GM18517 (cell line): ENCODE measurements at regions not wholly inside any gene's neighbourhood (a gene's known extent, or its start where the extent isn't known, plus 50 kb on each side); places are given as distances from the start of the nearest gene placed in this dataset.

Source experiments
- ATAC-seq: cut with Tn5 transposase; IDR thresholded peaks from one replicate; pipeline ENCODE4 v1.9.1; 2021; ENCODE audit warnings: mild to moderate bottlenecking, moderate library complexity; ENCODE audit not compliant: unreplicated experiment

- no peak for ATAC-seq
These were observed 240.1 kb upstream of the MMADHC start for GRCh38 chr2:149827585-149828126.

- no peak for ATAC-seq
These were observed 239.0 kb upstream of the MMADHC start for GRCh38 chr2:149826471-149827125.

- ATAC-seq, result no peak
These were observed 237.9 kb upstream of the MMADHC start for GRCh38 chr2:149825473-149825872.

GRCh38 chr2:149824136-149824535, 236.6 kb upstream of the MMADHC start:
- no peak for ATAC-seq

- ATAC-seq, result no peak
These were observed 231.9 kb upstream of the MMADHC start for GRCh38 chr2:149819356-149819957.

- ATAC-seq, result no peak
These were observed 229.4 kb upstream of the MMADHC start for GRCh38 chr2:149816756-149817551.

- ATAC-seq, result no peak
These were observed 228.4 kb upstream of the MMADHC start for GRCh38 chr2:149815941-149816340.

GRCh38 chr2:149814901-149815300, 227.3 kb upstream of the MMADHC start:
- no peak for ATAC-seq

GRCh38 chr2:149814049-149814448, 226.5 kb upstream of the MMADHC start:
- no peak for ATAC-seq

- ATAC-seq, result no peak
These were observed 221.0 kb upstream of the MMADHC start for GRCh38 chr2:149808556-149808955.

GRCh38 chr2:149806651-149807050, 219.1 kb upstream of the MMADHC start:
- no peak for ATAC-seq

GRCh38 chr2:149800624-149801542, 213.3 kb upstream of the MMADHC start:
- ATAC-seq, result no peak

- ATAC-seq, result no peak
These were observed 211.6 kb upstream of the MMADHC start for GRCh38 chr2:149799013-149799705.

GRCh38 chr2:149797030-149797429, 209.5 kb upstream of the MMADHC start:
- ATAC-seq, result no peak

- ATAC-seq, result no peak
These were observed 202.0 kb upstream of the MMADHC start for GRCh38 chr2:149789549-149789948.

- ATAC-seq, result no peak
These were observed 199.6 kb upstream of the MMADHC start for GRCh38 chr2:149787206-149787605.

- ATAC-seq, result no peak
These were observed 195.7 kb upstream of the MMADHC start for GRCh38 chr2:149783284-149783683.

GRCh38 chr2:149782572-149782971, 195.0 kb upstream of the MMADHC start:
- no peak for ATAC-seq

- no peak for ATAC-seq
These were observed 193.8 kb upstream of the MMADHC start for GRCh38 chr2:149781263-149781808.

- no peak for ATAC-seq
These were observed 185.4 kb upstream of the MMADHC start for GRCh38 chr2:149773006-149773405.
